A673 (cell line): ENCODE measurements at regions not wholly inside any gene's neighbourhood (a gene's known extent, or its start where the extent isn't known, plus 50 kb on each side); places are given as distances from the start of the nearest gene placed in this dataset.

Experiments
- BruUV-seq: library from RNA; stranded (reverse); fragments of 400-500 nt; replicated peaks from 2 replicates; lab custom pipeline; 2021; lab: Mats Ljungman, UMichigan
- CTCF ChIA-PET: fragments of 300-600 bp; sonication (Branson Sonifier 250); formaldehyde crosslinking; loops from one replicate; lab custom pipeline; 2022; ENCODE audit warnings: antibody characterized with exemption; lab: Charles Lee
- POLR2A ChIA-PET: fragments of 300-600 bp; sonication (Branson Sonifier 250); formaldehyde crosslinking; loops from one replicate; lab custom pipeline; 2022; ENCODE audit warnings: antibody characterized with exemption; ENCODE audit not compliant: low non-redundant PET; lab: Charles Lee
- DNase-seq: peaks from one replicate; pipeline ENCODE4 v3.0.0-alpha.2; 2015; ENCODE audit warnings: low spot score
- H3K27ac ChIP-seq: fragments of 200-600 bp; sonication (generic); 2 replicates; pipeline ENCODE4 v1.5.1; 2016; ENCODE audit warnings: mixed run types, low read depth, mild to moderate bottlenecking, mixed read lengths, antibody characterized with exemption, low read length; ENCODE audit not compliant: poor library complexity, severe bottlenecking
- H3K27me3 ChIP-seq: fragments of 200-600 bp; sonication (generic); replicated peaks from 2 replicates; pipeline ENCODE4 v1.6.1; 2017; ENCODE audit warnings: mixed run types, low read depth, mild to moderate bottlenecking, mixed read lengths, antibody characterized with exemption, low read length; ENCODE audit not compliant: insufficient read depth, poor library complexity
- H3K36me3 ChIP-seq: fragments of 200-600 bp; sonication (generic); 2 replicates; pipeline ENCODE4 v1.6.1; 2016; ENCODE audit warnings: mixed run types, mild to moderate bottlenecking, mixed read lengths, antibody characterized with exemption, low read length; ENCODE audit not compliant: insufficient read depth, poor library complexity, severe bottlenecking
- H3K4me1 ChIP-seq: fragments of 200-600 bp; sonication (generic); 2 replicates; pipeline ENCODE4 v1.6.1; 2017; ENCODE audit warnings: mixed run types, mild to moderate bottlenecking, mixed read lengths, antibody characterized with exemption, low read length; ENCODE audit not compliant: insufficient read depth, poor library complexity, severe bottlenecking
- H3K4me3 ChIP-seq: fragments of 200-600 bp; sonication (generic); 2 replicates; pipeline ENCODE4 v1.5.1; 2016; ENCODE audit warnings: low read depth, mixed run types, mild to moderate bottlenecking, mixed read lengths, low read length; ENCODE audit not compliant: poor library complexity, severe bottlenecking
- H3K9me3 ChIP-seq: fragments of 200-600 bp; sonication (generic); 2 replicates; pipeline ENCODE4 v1.6.1; 2016; ENCODE audit warnings: mixed run types, low read depth, mild to moderate bottlenecking, mixed read lengths, antibody characterized with exemption, low read length; ENCODE audit not compliant: poor library complexity, severe bottlenecking
- EZH2 ChIP-seq: fragments of 200-600 bp; sonication (generic); IDR thresholded peaks from 2 replicates; pipeline ENCODE4 v1.6.1; 2017; ENCODE audit warnings: borderline replicate concordance, low read depth, mild to moderate bottlenecking, mixed read lengths, antibody characterized with exemption, low read length; ENCODE audit not compliant: poor library complexity, severe bottlenecking
- intact Hi-C: fragments of 100-400 bp; cut with micrococcal nuclease; formaldehyde crosslinking; loops from one replicate; pipeline ENCODE4 v1.10.0; 2022; ENCODE audit not compliant: unreplicated experiment
- TF ChIP-seq, protein P1 (sequence below): fragments of 300-800, 200-600 bp; sonication (generic); conservative IDR thresholded peaks from 2 replicates; pipeline ENCODE4 v1.5.1; 2017; ENCODE audit warnings: low read depth, mild to moderate bottlenecking, antibody characterized with exemption, low read length, moderate library complexity, mixed read lengths

DNA sequence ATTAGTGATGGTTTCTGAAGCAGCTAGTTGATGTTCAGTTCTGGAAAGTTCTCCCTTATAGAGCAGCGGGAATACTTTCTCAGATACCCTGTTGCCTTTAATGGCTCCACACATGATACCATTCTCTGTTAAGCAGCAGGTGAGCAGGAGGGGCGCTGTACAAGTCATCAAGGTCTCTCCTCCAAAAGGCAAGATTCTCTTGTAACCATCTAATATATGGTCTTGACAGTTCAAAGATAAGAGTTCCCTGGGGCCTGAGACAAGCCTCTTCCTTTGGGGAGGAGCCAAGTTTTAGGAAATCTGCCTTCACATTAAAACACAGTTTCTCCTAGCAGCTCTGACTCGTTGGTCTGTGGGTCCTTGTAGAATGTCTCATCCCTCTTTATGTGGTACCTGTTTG is 258.2 kb downstream of the QKI start:
- POLR2A ChIA-PET = no interaction called here
- no peak for DNase-seq
- Histone ChIP-seq H3K9me3 (no peaks in the 10 kb centered on the region), H3K36me3 (no peaks in the 10 kb centered on the region), H3K4me3 (no peak overlapping the region), H3K27me3 (no peaks in the 10 kb centered on the region), H3K27ac (no peak overlapping the region), H3K4me1 (peaks cover 22% of the 10 kb centered on the region)
- no peak for TF ChIP-seq EZH2
- TF ChIP-seq, protein P1, sequence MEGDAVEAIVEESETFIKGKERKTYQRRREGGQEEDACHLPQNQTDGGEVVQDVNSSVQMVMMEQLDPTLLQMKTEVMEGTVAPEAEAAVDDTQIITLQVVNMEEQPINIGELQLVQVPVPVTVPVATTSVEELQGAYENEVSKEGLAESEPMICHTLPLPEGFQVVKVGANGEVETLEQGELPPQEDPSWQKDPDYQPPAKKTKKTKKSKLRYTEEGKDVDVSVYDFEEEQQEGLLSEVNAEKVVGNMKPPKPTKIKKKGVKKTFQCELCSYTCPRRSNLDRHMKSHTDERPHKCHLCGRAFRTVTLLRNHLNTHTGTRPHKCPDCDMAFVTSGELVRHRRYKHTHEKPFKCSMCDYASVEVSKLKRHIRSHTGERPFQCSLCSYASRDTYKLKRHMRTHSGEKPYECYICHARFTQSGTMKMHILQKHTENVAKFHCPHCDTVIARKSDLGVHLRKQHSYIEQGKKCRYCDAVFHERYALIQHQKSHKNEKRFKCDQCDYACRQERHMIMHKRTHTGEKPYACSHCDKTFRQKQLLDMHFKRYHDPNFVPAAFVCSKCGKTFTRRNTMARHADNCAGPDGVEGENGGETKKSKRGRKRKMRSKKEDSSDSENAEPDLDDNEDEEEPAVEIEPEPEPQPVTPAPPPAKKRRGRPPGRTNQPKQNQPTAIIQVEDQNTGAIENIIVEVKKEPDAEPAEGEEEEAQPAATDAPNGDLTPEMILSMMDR = no peak
- intact Hi-C loops = no loop called here
- CTCF ChIA-PET = no interaction called here
- no TSS peak for BruUV-seq

GRCh38 chr6:163671791-163672190 is 257.3 kb downstream of the QKI start:
- ChIA-PET CTCF (no interaction called here), POLR2A (no interaction called here)
- H3K4me1 ChIP-seq = peaks cover 31% of the 10 kb centered on the region
- TF ChIP-seq, protein P1 = no peak
- TF ChIP-seq EZH2 = no peak
- no peak overlapping the region for H3K4me3 ChIP-seq
- no peak overlapping the region for H3K27ac ChIP-seq
- H3K9me3 ChIP-seq = no peaks in the 10 kb centered on the region
- intact Hi-C loops = no loop called here
- BruUV-seq = no TSS peak
- no peak for DNase-seq
- H3K27me3 ChIP-seq = no peaks in the 10 kb centered on the region
- no peaks in the 10 kb centered on the region for H3K36me3 ChIP-seq

DNA sequence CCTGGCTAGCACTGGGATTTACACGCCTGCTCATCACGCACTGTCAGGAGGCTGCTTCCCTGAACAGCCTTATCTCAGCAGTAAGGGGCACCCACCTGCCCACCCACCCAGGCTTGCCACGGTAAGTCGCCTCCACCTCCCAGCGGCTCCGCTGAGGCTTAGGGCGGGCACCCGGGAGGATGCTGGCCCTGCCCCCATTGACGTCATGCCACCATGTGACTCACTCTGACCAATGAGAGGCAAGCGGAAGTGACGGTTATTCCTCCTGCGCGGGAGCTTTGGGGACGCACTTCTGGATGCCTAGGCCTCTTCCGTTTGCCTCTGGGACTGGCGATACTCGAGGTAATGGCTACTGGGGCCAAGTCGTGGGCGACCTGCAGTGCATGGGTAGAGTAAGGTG is 256.8 kb downstream of the QKI start:
- no peak for DNase-seq
- peaks cover 35% of the 10 kb centered on the region for H3K4me1 ChIP-seq
- no peak overlapping the region for H3K27ac ChIP-seq
- no peak for TF ChIP-seq EZH2
- TF ChIP-seq, protein P1 = no peak
- ChIA-PET POLR2A (no interaction called here), CTCF (no interaction called here)
- BruUV-seq = no TSS peak
- intact Hi-C loops = no loop called here
- H3K27me3 ChIP-seq = no peaks in the 10 kb centered on the region
- no peaks in the 10 kb centered on the region for H3K9me3 ChIP-seq
- no peaks in the 10 kb centered on the region for H3K36me3 ChIP-seq
- no peak overlapping the region for H3K4me3 ChIP-seq
